ENCODE measurements at regions not wholly inside any gene's neighbourhood (a gene's known extent, or its start where the extent isn't known, plus 50 kb on each side); places are given as distances from the start of the nearest gene placed in this dataset.

- TF ChIP-seq CTCF (IDR thresholded peaks at IDR 0.05; ENCODE audit: extremely low read depth, insufficient read depth, missing control alignments) = no peak
- in situ Hi-C loops (cut with MboI; ENCODE audit: low pct_unique_long_range_greater_than_20kb, low sequenced_read_pairs, unreplicated experiment) = loop anchor here (25.0 kb wide), 1 partner anchor 394 kb away; no protein-coding TSS in a partner anchor
- DNase-seq (ENCODE audit: low spot score) = no peak
Observed at GRCh38 chr11:109968299-109968698, 124.9 kb upstream of the ZC3H12C start.

GRCh38 chr11:109968781-109969180 lies 124.4 kb upstream of the ZC3H12C start:
- DNase-seq (ENCODE audit: low spot score) = no peak
- no peak for TF ChIP-seq CTCF (IDR thresholded peaks at IDR 0.05; ENCODE audit: extremely low read depth, insufficient read depth, missing control alignments)
- in situ Hi-C loops (cut with MboI; ENCODE audit: low pct_unique_long_range_greater_than_20kb, low sequenced_read_pairs, unreplicated experiment) = loop anchor here (25.0 kb wide), 1 partner anchor 394 kb away; no protein-coding TSS in a partner anchor

- DNase-seq (ENCODE audit: low spot score) = no peak
- in situ Hi-C loops (cut with MboI; ENCODE audit: low pct_unique_long_range_greater_than_20kb, low sequenced_read_pairs, unreplicated experiment) = loop anchor here (25.0 kb wide), 1 partner anchor 392 kb away; no protein-coding TSS in a partner anchor
- TF ChIP-seq CTCF (IDR thresholded peaks at IDR 0.05; ENCODE audit: extremely low read depth, insufficient read depth, missing control alignments) = no peak
Observed at GRCh38 chr11:109970516-109971183, 122.5 kb upstream of the ZC3H12C start.

- in situ Hi-C loops (cut with MboI; ENCODE audit: low pct_unique_long_range_greater_than_20kb, low sequenced_read_pairs, unreplicated experiment) = loop anchor here (25.0 kb wide), 1 partner anchor 391 kb away; no protein-coding TSS in a partner anchor
- DNase-seq (ENCODE audit: low spot score) = no peak
- no peak for TF ChIP-seq CTCF (IDR thresholded peaks at IDR 0.05; ENCODE audit: extremely low read depth, insufficient read depth, missing control alignments)
Observed at GRCh38 chr11:109971184-109971523, 122.0 kb upstream of the ZC3H12C start.

- no peak for DNase-seq (ENCODE audit: low spot score)
- no peak for TF ChIP-seq CTCF (IDR thresholded peaks at IDR 0.05; ENCODE audit: extremely low read depth, insufficient read depth, missing control alignments)
- in situ Hi-C loops (cut with MboI; ENCODE audit: low pct_unique_long_range_greater_than_20kb, low sequenced_read_pairs, unreplicated experiment) = loop anchor here (25.0 kb wide), 1 partner anchor 390 kb away; no protein-coding TSS in a partner anchor
Observed at GRCh38 chr11:109972181-109972715, 120.9 kb upstream of the ZC3H12C start.

- in situ Hi-C loops (cut with MboI; ENCODE audit: low pct_unique_long_range_greater_than_20kb, low sequenced_read_pairs, unreplicated experiment) = loop anchor here (25.0 kb wide), 1 partner anchor 389 kb away; no protein-coding TSS in a partner anchor
Observed at GRCh38 chr11:109972939-109973338, 120.3 kb upstream of the ZC3H12C start.

More at GRCh38 chr11:109972939-109973338, 120.3 kb upstream of the ZC3H12C start:
- no peak for TF ChIP-seq CTCF (IDR thresholded peaks at IDR 0.05; ENCODE audit: extremely low read depth, insufficient read depth, missing control alignments)
- no peak for DNase-seq (ENCODE audit: low spot score)

Measured in GM13977 (cell line).